ENCODE measurements at regions not wholly inside any gene's neighbourhood (a gene's known extent, or its start where the extent isn't known, plus 50 kb on each side); places are given as distances from the start of the nearest gene placed in this dataset.
A peak's percentile ranks its signal among the peaks of the same experiment; 100 is the strongest.

GRCh38 chrX:97666890-97667289 is 783.2 kb downstream of the RPA4 start:
- no peak for DNase-seq

- DNase-seq = no peak
Observed at GRCh38 chrX:97668126-97668525, 784.4 kb downstream of the RPA4 start.

DNA sequence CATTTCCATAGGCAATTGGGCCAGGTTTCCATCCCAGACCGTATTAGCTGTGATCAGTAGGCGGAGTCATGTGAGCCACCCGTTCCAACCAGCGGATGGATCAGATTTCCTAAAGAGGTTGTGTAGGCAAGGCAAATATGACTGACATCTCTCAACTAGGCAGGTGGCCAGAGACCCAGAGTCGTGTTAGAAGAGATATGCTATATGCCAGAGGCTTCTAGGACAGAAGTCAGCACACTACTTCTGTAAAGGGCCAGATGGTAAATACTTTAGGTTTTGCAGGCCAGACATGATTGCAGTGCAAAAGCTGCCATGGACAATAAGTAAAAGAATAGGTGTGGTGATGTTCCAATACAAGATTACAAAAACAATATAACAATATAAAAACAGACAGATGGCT is 788.4 kb downstream of the RPA4 start:
- no peak for DNase-seq

DNA sequence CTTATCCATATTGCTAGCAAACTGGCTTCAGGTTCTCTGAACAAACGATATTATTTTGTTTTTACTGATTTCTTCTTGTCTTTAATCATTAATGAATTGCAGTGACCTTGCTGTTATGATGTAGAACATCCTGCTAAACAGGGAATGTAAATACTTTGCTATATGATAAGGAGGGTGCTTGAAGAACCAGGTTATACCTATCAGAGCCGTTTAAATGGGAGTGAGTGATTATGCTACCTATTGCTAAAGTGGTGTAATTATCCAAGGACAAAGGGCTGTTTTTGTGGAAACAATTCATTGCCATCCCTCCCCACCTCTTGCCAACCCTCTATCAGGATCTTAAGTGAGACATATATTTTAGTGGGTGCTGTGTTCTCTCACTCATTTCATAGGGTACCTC is 788.9 kb downstream of the RPA4 start:
- DNase-seq = no peak

- DNase-seq = no peak
Observed at GRCh38 chrX:97673135-97673534, 789.4 kb downstream of the RPA4 start.

GRCh38 chrX:97682991-97683840 is 799.5 kb downstream of the RPA4 start:
- DNase-seq = no peak

GRCh38 chrX:97685753-97686152 is 802.0 kb downstream of the RPA4 start:
- peak; percentile 14 for DNase-seq

- no peak for DNase-seq
Observed at GRCh38 chrX:97691901-97692455, 808.3 kb downstream of the RPA4 start.

GRCh38 chrX:97692575-97692974 is 808.9 kb downstream of the RPA4 start:
- no peak for DNase-seq

- DNase-seq = no peak
Observed at GRCh38 chrX:97700547-97700946, 816.8 kb downstream of the RPA4 start.

DNA sequence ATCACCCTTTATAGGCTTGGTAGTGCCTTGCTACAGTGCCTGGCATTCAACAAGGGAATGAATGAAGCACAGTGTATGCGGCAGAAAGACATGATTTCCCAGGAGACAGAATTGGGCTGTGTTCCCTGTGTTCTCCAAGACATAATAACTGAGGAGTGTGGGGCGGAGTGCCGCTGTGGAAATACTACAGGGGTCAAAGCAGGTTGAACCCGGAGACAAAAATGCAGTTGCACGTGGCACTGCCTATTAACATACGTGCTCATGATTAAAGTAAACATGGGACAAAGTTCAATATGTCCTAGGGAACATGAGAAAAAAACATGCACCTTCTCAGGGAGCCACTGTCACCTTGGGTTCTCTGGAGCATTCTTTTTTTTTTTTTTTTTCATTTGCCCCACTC is 820.8 kb downstream of the RPA4 start:
- no peak for DNase-seq

DNA sequence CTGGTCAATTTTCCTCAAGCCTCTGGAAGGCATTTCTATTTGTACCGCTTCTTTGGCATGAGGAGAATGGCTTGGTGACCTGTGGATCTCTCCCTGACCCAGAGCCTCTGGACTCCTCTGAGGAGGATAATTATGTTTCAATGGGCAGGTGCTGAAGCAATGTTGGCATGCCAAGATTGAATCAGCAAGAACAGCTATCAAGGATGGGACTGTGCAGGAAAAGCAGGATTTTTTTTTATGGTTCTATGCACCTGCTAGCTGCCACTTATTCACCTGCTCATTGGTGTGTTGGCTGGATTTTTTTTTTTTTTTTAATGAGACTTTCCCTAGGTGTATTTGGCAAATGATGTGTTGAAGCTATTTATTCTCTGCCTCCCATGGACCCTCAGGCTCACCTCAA is 821.2 kb downstream of the RPA4 start:
- DNase-seq = no peak

DNA sequence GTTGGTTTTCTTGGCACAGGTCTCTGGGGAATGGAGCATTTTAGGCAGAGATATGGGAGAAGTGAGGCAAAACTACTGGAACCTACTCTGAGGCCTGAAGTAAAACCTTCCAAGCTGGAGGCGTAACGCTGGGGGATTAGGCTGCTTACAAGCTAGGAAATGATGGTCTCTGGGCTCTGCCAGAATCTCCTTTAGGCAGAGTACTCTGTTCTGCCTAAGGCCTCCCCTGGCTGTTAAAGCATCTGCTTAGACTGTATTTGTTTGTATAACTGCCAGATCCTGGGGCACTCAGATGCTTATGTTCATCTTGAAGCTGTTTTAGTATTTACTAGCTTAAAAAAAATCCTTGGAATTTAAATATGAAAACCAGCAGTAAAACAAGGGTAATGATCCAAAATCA is 822.2 kb downstream of the RPA4 start:
- DNase-seq = no peak

- no peak for DNase-seq
Observed at GRCh38 chrX:97714072-97714471, 830.4 kb downstream of the RPA4 start.

- DNase-seq = no peak
Observed at GRCh38 chrX:97728215-97728614, 844.5 kb downstream of the RPA4 start.

DNA sequence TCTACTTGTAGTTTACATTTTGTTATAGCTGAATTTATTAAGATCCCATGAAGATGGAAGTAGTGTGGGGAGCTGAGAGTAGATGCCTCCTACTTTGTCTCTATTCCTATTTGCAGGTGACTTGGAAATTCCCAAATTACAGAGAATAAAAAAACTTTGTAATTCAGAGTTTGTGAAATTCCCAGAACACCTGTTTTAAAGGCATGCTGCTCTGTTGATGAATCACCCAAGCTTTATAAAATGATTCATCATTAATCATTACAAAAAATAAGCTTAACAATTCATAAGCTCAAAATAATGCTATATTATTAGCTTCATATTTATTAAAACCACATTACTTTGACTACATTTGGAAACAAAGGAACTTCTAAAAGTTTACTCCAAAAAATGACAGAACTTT is 856.3 kb downstream of the RPA4 start:
- no peak for DNase-seq

DNA sequence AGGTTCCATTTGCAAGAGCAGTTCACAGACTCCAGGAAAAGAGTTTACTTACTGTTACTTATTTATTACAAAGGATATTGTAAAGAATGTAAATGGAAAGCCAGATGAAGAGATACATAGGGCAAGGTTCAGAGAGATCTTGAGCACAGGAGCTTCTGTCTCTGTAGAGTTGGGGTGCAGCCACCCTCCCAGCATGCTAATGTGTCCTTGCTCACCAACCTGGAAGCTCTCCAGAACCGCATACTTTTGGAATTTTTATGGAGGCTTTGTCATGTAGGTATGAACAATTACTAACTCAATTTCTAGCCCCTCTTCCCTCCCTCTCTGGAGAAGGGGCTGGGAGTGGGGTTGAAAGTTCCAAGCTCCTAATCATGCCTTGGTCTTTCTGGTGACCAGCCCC is 857.2 kb downstream of the RPA4 start:
- DNase-seq = no peak

GRCh38 chrX:97743014-97743413 is 859.3 kb downstream of the RPA4 start:
- no peak for DNase-seq

- DNase-seq = no peak
Observed at GRCh38 chrX:97747346-97747745, 863.6 kb downstream of the RPA4 start.

DNA sequence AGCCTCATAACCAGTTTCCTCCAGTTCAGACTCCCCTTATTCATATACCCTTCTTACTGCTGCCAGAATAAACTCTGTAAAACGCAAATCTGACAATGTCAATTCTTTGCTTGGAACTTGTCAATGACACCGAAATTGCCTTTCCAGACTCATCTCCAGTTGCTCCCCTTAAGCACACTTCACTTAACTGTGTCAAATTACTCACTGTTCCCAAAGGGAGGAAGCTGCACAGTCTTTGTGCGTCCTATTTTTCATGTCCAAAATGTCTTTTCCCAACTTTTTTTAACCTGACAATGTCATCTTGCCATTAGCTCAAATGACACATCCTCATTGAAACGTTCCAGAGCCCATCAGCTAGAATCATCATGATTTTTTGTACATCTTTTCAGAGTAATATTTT is 867.3 kb downstream of the RPA4 start:
- no peak for DNase-seq

DNA sequence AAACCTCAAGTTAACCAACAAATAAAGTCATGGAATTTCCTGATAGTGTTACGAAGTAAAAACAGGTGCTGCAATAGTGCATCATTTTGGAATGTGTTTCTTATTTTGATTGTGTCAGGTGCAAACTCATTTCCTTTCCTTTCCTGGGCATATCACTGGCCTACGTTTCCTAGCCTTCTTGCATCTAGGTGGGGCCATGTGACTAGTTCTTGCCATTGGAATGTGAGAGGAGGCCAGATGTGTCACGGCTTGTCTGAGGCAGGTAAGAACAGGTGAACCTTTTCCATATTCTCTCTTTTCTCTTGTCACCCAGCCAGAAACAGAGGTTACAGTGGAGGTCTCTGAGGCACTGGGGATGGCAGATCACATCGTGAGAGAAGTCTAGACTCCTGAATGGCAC is 868.0 kb downstream of the RPA4 start:
- no peak for DNase-seq

DNA sequence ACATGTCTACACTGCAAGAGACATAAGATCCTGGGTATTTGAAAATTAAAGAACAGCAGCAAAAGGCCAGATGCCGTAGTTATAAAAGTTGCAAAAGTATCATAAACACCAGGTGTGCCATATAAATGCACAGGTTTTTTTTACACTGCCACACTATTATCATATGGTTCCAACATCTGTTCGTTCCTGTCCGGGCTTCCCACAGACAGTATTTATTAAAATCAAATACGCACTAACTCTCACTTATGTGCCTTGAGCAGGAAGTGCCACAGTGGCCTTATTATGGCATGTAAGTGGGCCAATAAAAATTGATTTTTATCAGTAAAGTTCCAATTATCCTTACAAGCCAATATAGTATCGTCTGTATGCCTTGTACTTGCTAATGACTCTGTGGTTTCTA is 873.2 kb downstream of the RPA4 start:
- no peak for DNase-seq

DNA sequence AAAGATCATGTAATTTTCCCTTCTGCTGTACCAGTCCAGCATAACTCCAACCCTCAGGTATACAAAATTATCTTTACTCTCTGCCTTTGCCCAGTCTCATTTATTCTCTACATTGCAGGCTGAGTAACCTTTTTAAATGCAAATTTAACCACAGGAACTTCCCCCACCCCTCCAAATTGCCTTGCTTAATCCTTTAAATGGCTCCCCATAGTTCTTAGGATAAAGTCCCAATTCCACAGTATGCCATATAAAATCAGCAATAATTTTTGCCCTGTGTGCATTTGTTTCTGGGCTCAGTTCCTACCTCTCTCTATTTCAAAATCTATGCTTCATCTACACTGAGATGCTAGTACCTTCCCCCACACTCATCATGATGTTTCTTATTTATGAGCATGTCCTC is 879.7 kb downstream of the RPA4 start:
- DNase-seq = no peak

DNA sequence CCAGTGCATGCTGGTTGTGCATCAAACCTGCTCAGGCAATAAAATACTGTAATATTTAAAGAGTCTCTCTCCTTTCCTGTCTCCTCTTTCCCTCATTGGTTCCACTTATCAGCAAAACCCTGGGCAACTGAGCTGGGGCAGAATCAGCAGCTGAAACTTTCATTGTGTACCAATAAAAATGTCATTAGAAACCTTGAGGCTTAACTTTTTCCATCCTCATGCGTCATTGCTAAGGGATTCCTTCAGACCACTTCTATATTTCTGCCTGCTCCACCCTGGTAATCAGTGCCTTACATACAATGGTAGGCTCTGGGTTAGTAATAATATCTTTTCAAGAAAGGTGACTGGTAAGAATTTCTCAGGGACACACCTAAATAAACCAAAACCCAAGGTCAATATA is 880.3 kb downstream of the RPA4 start:
- no peak for DNase-seq

- no peak for DNase-seq
Observed at GRCh38 chrX:97766501-97767095, 882.9 kb downstream of the RPA4 start.

All from CD4-positive, alpha-beta T cell treated with Interleukin-10 for 1 hour (primary cell).